ENCODE measurements at regions not wholly inside any gene's neighbourhood (a gene's known extent, or its start where the extent isn't known, plus 50 kb on each side); places are given as distances from the start of the nearest gene placed in this dataset.
A peak's percentile ranks its signal among the peaks of the same experiment; 100 is the strongest.

GRCh38 chr20:22515264-22515663 is 69.1 kb downstream of the FOXA2 start:
- WGBS (ENCODE audit: low lambda C conversion rate): 85% methylated on average over 5 of the region's 5 CpGs
- H3K27ac ChIP-seq (ENCODE audit: extremely low read length, insufficient read depth, low read length): no peak overlapping the region
- no peak for ATAC-seq
- no peak for DNase-seq (ENCODE audit: low spot score)
- no peaks in the 10 kb centered on the region for H4K20me1 ChIP-seq (ENCODE audit: insufficient read depth, low read length)
- H3K79me2 ChIP-seq (ENCODE audit: insufficient read depth, low read length): no peaks in the 10 kb centered on the region
- ChIA-PET POLR2A (interaction anchor here (1.2 to 10.7 kb wide), 6 partner anchors 8 to 86 kb away, joined by 3 to 501 read pairs (median 95); partner anchors contain the start of gene FOXA2), CTCF (ENCODE audit: low intra/inter-chr PET ratio, low total read pairs) (no interaction called here)
- H3K27me3 ChIP-seq (ENCODE audit: control insufficient read depth in 1 of 2, insufficient read depth in 2 of 2, low read length in 2 of 2): no peaks in the 10 kb centered on the region
- BruUV-seq (replicated peaks): no TSS peak
- H2AFZ ChIP-seq (ENCODE audit: low read length): no peak overlapping the region
- no peak for FAIRE-seq
- no peaks in the 10 kb centered on the region for H3K9me3 ChIP-seq (ENCODE audit: low read length)
- H3K9ac ChIP-seq (ENCODE audit: insufficient read depth, low read depth, low read length): no peak overlapping the region
- intact Hi-C loops (cut with micrococcal nuclease; ENCODE audit: unreplicated experiment): no loop called here
- in situ Hi-C loops (cut with HindIII; ENCODE audit: extremely low pct_ligation_motif_present, low pct_unique_long_range_greater_than_20kb): no loop called here
- no peaks in the 10 kb centered on the region for H3K36me3 ChIP-seq (replicated peaks in 1 of 2; ENCODE audit: control insufficient read depth in 1 of 2, insufficient read depth in 2 of 2, low read length in 2 of 2)
- H3K4me1 ChIP-seq (ENCODE audit: insufficient read depth, low read length): peaks cover 70% of the 10 kb centered on the region
- no peak overlapping the region for H3K4me3 ChIP-seq (replicated peaks in 1 of 3; ENCODE audit: insufficient read depth in 1 of 3, low read depth in 2 of 3, low read length in 3 of 3)
- no peak overlapping the region for H3K4me2 ChIP-seq (ENCODE audit: low read depth, low read length)
- TF ChIP-seq ZNF33B (CRISPR knock-in tag; IDR thresholded peaks at IDR 0.05) (peak; percentile 83; the same call in 1 of the 2 replicates), ZNF687 (CRISPR knock-in tag; IDR thresholded peaks at IDR 0.05) (peak; percentile 79), ZNF768 (CRISPR knock-in tag; IDR thresholded peaks at IDR 0.05) (peak; percentile 63; the same call in 1 of the 2 replicates), EZH2 (conservative IDR thresholded peaks at IDR 0.05; ENCODE audit: low read depth, low read length) (no peak), ZNF501 (CRISPR knock-in tag; IDR thresholded peaks at IDR 0.05) (0 out of 2 replicates have a peak, but pooled peaks have one; percentile 50), ATF7 (IDR thresholded peaks at IDR 0.05) (no peak), ATF7 (CRISPR knock-in tag; IDR thresholded peaks at IDR 0.05) (no peak), ARID4A (CRISPR knock-in tag; IDR thresholded peaks at IDR 0.05; ENCODE audit: borderline replicate concordance) (peak; percentile 16; the same call in 1 of the 2 replicates), MED8 (CRISPR knock-in tag; IDR thresholded peaks at IDR 0.05; ENCODE audit: insufficient replicate concordance) (no peak), REPIN1 (CRISPR knock-in tag; IDR thresholded peaks at IDR 0.05; ENCODE audit: borderline replicate concordance, low read depth) (no peak), ZNF891 (CRISPR knock-in tag; IDR thresholded peaks at IDR 0.05) (0 out of 2 replicates have a peak, but pooled peaks have one; percentile 41), ZNF180 (CRISPR knock-in tag; IDR thresholded peaks at IDR 0.05; ENCODE audit: borderline replicate concordance, low read depth) (no peak), ZNF598 (CRISPR knock-in tag; IDR thresholded peaks at IDR 0.05; ENCODE audit: borderline replicate concordance) (peak; percentile 69; the same call in 1 of the 2 replicates), IRF2 (CRISPR knock-in tag; IDR thresholded peaks at IDR 0.05) (no peak), ZNF280B (CRISPR knock-in tag; IDR thresholded peaks at IDR 0.05; ENCODE audit: borderline replicate concordance) (peak; percentile 66; the same call in 1 of the 2 replicates)

All from HepG2 (cell line).